ENCODE measurements at regions not wholly inside any gene's neighbourhood (a gene's known extent, or its start where the extent isn't known, plus 50 kb on each side); places are given as distances from the start of the nearest gene placed in this dataset.
"Not testable (repeated sequence)": the region's sequence is repeated elsewhere in the genome, so short reads cannot be mapped to it uniquely, and the experiment has no call there.

DNA sequence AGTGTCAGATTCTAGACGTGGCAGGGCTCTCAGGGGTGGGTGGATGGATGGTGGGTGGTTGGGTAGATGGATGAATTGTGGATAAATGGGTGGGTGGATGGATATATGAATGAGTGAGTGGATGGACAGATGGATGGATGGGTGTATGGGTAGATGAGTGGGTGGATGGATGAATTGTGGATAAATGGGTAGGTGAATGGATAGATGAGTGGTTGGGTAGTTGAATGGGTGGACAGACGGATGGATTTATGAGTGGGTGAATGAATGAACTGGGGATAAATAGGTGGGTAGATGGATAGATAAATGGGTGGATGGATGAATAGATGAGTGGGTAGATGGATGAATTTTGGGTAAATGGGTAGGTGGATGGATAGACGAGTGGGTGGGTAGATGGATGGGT is 111.0 kb upstream of the ZNF469 start:
- POLR2A ChIA-PET; H2AFZ ChIP-seq (ENCODE audit: low read depth, low read length); H3K4me1 ChIP-seq (replicated peaks in 1 of 2; ENCODE audit: control insufficient read depth in 2 of 2, insufficient read depth in 2 of 2, low read length in 2 of 2); H3K27ac ChIP-seq (ENCODE audit: extremely low read depth, low read depth, low read length); in situ Hi-C loops (cut with MboI); H3K36me3 ChIP-seq (ENCODE audit: control insufficient read depth, insufficient read depth, low read length); CTCF ChIA-PET (ENCODE audit: low intra/inter-chr PET ratio); BruUV-seq (replicated peaks); H3K9ac ChIP-seq (ENCODE audit: insufficient read depth in 1 of 2, low read depth in 2 of 2, low read length in 2 of 2); FAIRE-seq; H3K9me1 ChIP-seq (ENCODE audit: control insufficient read depth, insufficient read depth, low read length); intact Hi-C loops (cut with micrococcal nuclease); DNase-seq (ENCODE audit: extremely low read depth in 1 of 4, low spot score in 3 of 4); H3K4me3 ChIP-seq; H4K20me1 ChIP-seq (replicated peaks; ENCODE audit: control insufficient read depth, insufficient read depth, low read length); H3K9me3 ChIP-seq (replicated peaks; ENCODE audit: control insufficient read depth, insufficient read depth, low read depth, low read length); H3K79me2 ChIP-seq (ENCODE audit: control insufficient read depth, insufficient read depth, low read length); H3K4me2 ChIP-seq (ENCODE audit: insufficient read depth, low read length); ATAC-seq: not testable (repeated sequence)
- WGBS (ENCODE audit: insufficient coverage, low coverage, missing lambda C conversion rate): 9% methylated on average over 2 of the region's 3 CpGs
- peaks cover 0 to 15% of the 10 kb centered on the region in 2 experiments; a peak in 2 of 5 replicates for H3K27me3 ChIP-seq (ENCODE audit: control insufficient read depth in 2 of 2, insufficient read depth in 2 of 2, low read length in 2 of 2)

DNA sequence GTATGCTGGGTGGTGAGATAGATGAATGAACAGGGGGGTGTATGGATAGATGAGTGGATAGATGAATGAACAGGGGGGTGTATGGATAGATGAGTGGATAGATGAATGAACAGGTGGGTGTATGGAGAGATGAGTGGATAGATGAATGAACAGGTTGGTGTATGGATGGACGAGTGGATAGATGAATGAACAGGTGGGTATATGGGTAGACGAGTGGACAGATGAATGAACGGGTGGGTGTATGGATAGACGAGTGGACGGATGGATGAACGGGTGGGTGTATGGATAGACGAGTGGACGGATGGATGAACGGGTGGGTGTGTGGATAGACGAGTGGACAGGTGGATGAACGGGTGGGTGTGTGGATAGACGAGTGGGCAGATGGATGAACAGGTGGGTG is 110.3 kb upstream of the ZNF469 start:
- H3K9me1 ChIP-seq (ENCODE audit: control insufficient read depth, insufficient read depth, low read length); H3K4me3 ChIP-seq; FAIRE-seq; H3K9me3 ChIP-seq (replicated peaks; ENCODE audit: control insufficient read depth, insufficient read depth, low read depth, low read length); ATAC-seq; H3K36me3 ChIP-seq (ENCODE audit: control insufficient read depth, insufficient read depth, low read length); H3K4me1 ChIP-seq (replicated peaks in 1 of 2; ENCODE audit: control insufficient read depth in 2 of 2, insufficient read depth in 2 of 2, low read length in 2 of 2); in situ Hi-C loops (cut with MboI); H3K9ac ChIP-seq (ENCODE audit: insufficient read depth in 1 of 2, low read depth in 2 of 2, low read length in 2 of 2); H3K79me2 ChIP-seq (ENCODE audit: control insufficient read depth, insufficient read depth, low read length); BruUV-seq (replicated peaks); H3K4me2 ChIP-seq (ENCODE audit: insufficient read depth, low read length); POLR2A ChIA-PET; H3K27ac ChIP-seq (ENCODE audit: extremely low read depth, low read depth, low read length); DNase-seq (ENCODE audit: extremely low read depth in 1 of 4, low spot score in 3 of 4); H2AFZ ChIP-seq (ENCODE audit: low read depth, low read length); CTCF ChIA-PET (ENCODE audit: low intra/inter-chr PET ratio); intact Hi-C loops (cut with micrococcal nuclease); H4K20me1 ChIP-seq (replicated peaks; ENCODE audit: control insufficient read depth, insufficient read depth, low read length): not testable (repeated sequence)
- peaks cover 0 to 15% of the 10 kb centered on the region in 2 experiments; a peak in 2 of 5 replicates for H3K27me3 ChIP-seq (ENCODE audit: control insufficient read depth in 2 of 2, insufficient read depth in 2 of 2, low read length in 2 of 2)
- 2% methylated on average over 12 of the region's 12 CpGs for WGBS (ENCODE audit: insufficient coverage, low coverage, missing lambda C conversion rate)
- TF ChIP-seq, protein P1, sequence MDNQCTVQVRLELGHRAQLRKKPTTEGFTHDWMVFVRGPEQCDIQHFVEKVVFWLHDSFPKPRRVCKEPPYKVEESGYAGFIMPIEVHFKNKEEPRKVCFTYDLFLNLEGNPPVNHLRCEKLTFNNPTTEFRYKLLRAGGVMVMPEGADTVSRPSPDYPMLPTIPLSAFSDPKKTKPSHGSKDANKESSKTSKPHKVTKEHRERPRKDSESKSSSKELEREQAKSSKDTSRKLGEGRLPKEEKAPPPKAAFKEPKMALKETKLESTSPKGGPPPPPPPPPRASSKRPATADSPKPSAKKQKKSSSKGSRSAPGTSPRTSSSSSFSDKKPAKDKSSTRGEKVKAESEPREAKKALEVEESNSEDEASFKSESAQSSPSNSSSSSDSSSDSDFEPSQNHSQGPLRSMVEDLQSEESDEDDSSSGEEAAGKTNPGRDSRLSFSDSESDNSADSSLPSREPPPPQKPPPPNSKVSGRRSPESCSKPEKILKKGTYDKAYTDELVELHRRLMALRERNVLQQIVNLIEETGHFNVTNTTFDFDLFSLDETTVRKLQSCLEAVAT (IDR thresholded peaks at IDR 0.05): peak in 1 of 2 experiments; percentile 92; a peak in 2 of 4 replicates

All from K562 (cell line).